ENCODE measurements at regions not wholly inside any gene's neighbourhood (a gene's known extent, or its start where the extent isn't known, plus 50 kb on each side); places are given as distances from the start of the nearest gene placed in this dataset.

GRCh38 chr9:18036422-18037187 lies 437.3 kb upstream of the ADAMTSL1 start:
- Histone ChIP-seq H3K27me3 (ENCODE audit: control insufficient read depth in 3 of 3, insufficient read depth in 3 of 3, low read length in 3 of 3) (no peaks in the 10 kb centered on the region), H3K27ac (ENCODE audit: low read depth in 1 of 3, low read length in 2 of 3) (no peak overlapping the region), H3K9me3 (ENCODE audit: control insufficient read depth in 2 of 2, insufficient read depth in 1 of 2, low read depth in 1 of 2, low read length in 1 of 2) (peaks cover 0 to 7% of the 10 kb centered on the region in 2 donors), H3K4me3 (ENCODE audit: low read depth in 1 of 3, low read length in 3 of 3) (no peak overlapping the region), H3K4me1 (ENCODE audit: control insufficient read depth in 3 of 3, insufficient read depth in 2 of 3, low read depth in 1 of 3, low read length in 2 of 3) (no peaks in the 10 kb centered on the region), H3K36me3 (ENCODE audit: control insufficient read depth in 3 of 3, insufficient read depth in 2 of 3, low read depth in 1 of 3, low read length in 3 of 3) (no peaks in the 10 kb centered on the region)
- FAIRE-seq (no peak), DNase-seq (no peak)
- 17 to 55% (median 31%) methylated on average over 3 of the region's 3 CpGs for WGBS, 3 donors

- Histone ChIP-seq H3K4me1 (ENCODE audit: control insufficient read depth in 3 of 3, insufficient read depth in 2 of 3, low read depth in 1 of 3, low read length in 2 of 3) (no peaks in the 10 kb centered on the region), H3K27ac (ENCODE audit: low read depth in 1 of 3, low read length in 2 of 3) (no peak overlapping the region), H3K27me3 (ENCODE audit: control insufficient read depth in 3 of 3, insufficient read depth in 3 of 3, low read length in 3 of 3) (no peaks in the 10 kb centered on the region), H3K4me3 (ENCODE audit: low read depth in 1 of 3, low read length in 3 of 3) (no peak overlapping the region), H3K36me3 (ENCODE audit: control insufficient read depth in 3 of 3, insufficient read depth in 2 of 3, low read depth in 1 of 3, low read length in 3 of 3) (no peaks in the 10 kb centered on the region), H3K9me3 (ENCODE audit: control insufficient read depth in 2 of 2, insufficient read depth in 1 of 2, low read depth in 1 of 2, low read length in 1 of 2) (no peaks in the 10 kb centered on the region)
- 70 to 80% (median 80%) methylated on average over 6 of the region's 6 CpGs for WGBS, 3 donors
- FAIRE-seq (no peak), DNase-seq (no peak)
These were observed 436.0 kb upstream of the ADAMTSL1 start for GRCh38 chr9:18037981-18038380.

- no peaks in the 10 kb centered on the region for H3K27me3 ChIP-seq (ENCODE audit: control insufficient read depth in 3 of 3, insufficient read depth in 3 of 3, low read length in 3 of 3)
- H3K4me3 ChIP-seq (ENCODE audit: low read depth in 1 of 3, low read length in 3 of 3): no peak overlapping the region
- no peak overlapping the region for H3K27ac ChIP-seq (ENCODE audit: low read depth in 1 of 3, low read length in 2 of 3)
- WGBS, 3 donors: 88 to 96% (median 90%) methylated on average over 2 of the region's 2 CpGs
- no peak for DNase-seq
- H3K9me3 ChIP-seq (ENCODE audit: control insufficient read depth in 2 of 2, insufficient read depth in 1 of 2, low read depth in 1 of 2, low read length in 1 of 2): no peaks in the 10 kb centered on the region
- no peaks in the 10 kb centered on the region for H3K36me3 ChIP-seq (ENCODE audit: control insufficient read depth in 3 of 3, insufficient read depth in 2 of 3, low read depth in 1 of 3, low read length in 3 of 3)
- FAIRE-seq: no peak
- no peaks in the 10 kb centered on the region for H3K4me1 ChIP-seq (ENCODE audit: control insufficient read depth in 3 of 3, insufficient read depth in 2 of 3, low read depth in 1 of 3, low read length in 2 of 3)
These were observed 433.6 kb upstream of the ADAMTSL1 start for GRCh38 chr9:18040327-18040726.

GRCh38 chr9:18043978-18044377 lies 430.0 kb upstream of the ADAMTSL1 start:
- no peak for DNase-seq
- Histone ChIP-seq H3K4me1 (ENCODE audit: control insufficient read depth in 3 of 3, insufficient read depth in 2 of 3, low read depth in 1 of 3, low read length in 2 of 3) (no peaks in the 10 kb centered on the region), H3K27ac (ENCODE audit: low read depth in 1 of 3, low read length in 2 of 3) (no peak overlapping the region), H3K27me3 (ENCODE audit: control insufficient read depth in 3 of 3, insufficient read depth in 3 of 3, low read length in 3 of 3) (no peaks in the 10 kb centered on the region), H3K9me3 (ENCODE audit: control insufficient read depth in 2 of 2, insufficient read depth in 1 of 2, low read depth in 1 of 2, low read length in 1 of 2) (no peaks in the 10 kb centered on the region), H3K4me3 (ENCODE audit: low read depth in 1 of 3, low read length in 3 of 3) (no peak overlapping the region), H3K36me3 (ENCODE audit: control insufficient read depth in 3 of 3, insufficient read depth in 2 of 3, low read depth in 1 of 3, low read length in 3 of 3) (no peaks in the 10 kb centered on the region)
- WGBS, 3 donors: 86 to 97% (median 92%) methylated on average over 1 of the region's 1 CpG
- FAIRE-seq: no peak

GRCh38 chr9:18045326-18045725 lies 428.6 kb upstream of the ADAMTSL1 start:
- no peak overlapping the region for H3K27ac ChIP-seq (ENCODE audit: low read depth in 1 of 3, low read length in 2 of 3)
- no peak for DNase-seq
- H3K4me1 ChIP-seq (ENCODE audit: control insufficient read depth in 3 of 3, insufficient read depth in 2 of 3, low read depth in 1 of 3, low read length in 2 of 3): no peaks in the 10 kb centered on the region
- H3K36me3 ChIP-seq (ENCODE audit: control insufficient read depth in 3 of 3, insufficient read depth in 2 of 3, low read depth in 1 of 3, low read length in 3 of 3): no peaks in the 10 kb centered on the region
- no peaks in the 10 kb centered on the region for H3K27me3 ChIP-seq (ENCODE audit: control insufficient read depth in 3 of 3, insufficient read depth in 3 of 3, low read length in 3 of 3)
- no peak overlapping the region for H3K4me3 ChIP-seq (ENCODE audit: low read depth in 1 of 3, low read length in 3 of 3)
- no peak for FAIRE-seq
- no peaks in the 10 kb centered on the region for H3K9me3 ChIP-seq (ENCODE audit: control insufficient read depth in 2 of 2, insufficient read depth in 1 of 2, low read depth in 1 of 2, low read length in 1 of 2)
- 84 to 100% (median 89%) methylated on average over 1 of the region's 1 CpG for WGBS, 3 donors

- Histone ChIP-seq H3K4me3 (ENCODE audit: low read depth in 1 of 3, low read length in 3 of 3) (no peak overlapping the region), H3K36me3 (ENCODE audit: control insufficient read depth in 3 of 3, insufficient read depth in 2 of 3, low read depth in 1 of 3, low read length in 3 of 3) (no peaks in the 10 kb centered on the region), H3K27me3 (ENCODE audit: control insufficient read depth in 3 of 3, insufficient read depth in 3 of 3, low read length in 3 of 3) (no peaks in the 10 kb centered on the region), H3K4me1 (ENCODE audit: control insufficient read depth in 3 of 3, insufficient read depth in 2 of 3, low read depth in 1 of 3, low read length in 2 of 3) (no peaks in the 10 kb centered on the region), H3K9me3 (ENCODE audit: control insufficient read depth in 2 of 2, insufficient read depth in 1 of 2, low read depth in 1 of 2, low read length in 1 of 2) (no peaks in the 10 kb centered on the region), H3K27ac (ENCODE audit: low read depth in 1 of 3, low read length in 2 of 3) (no peak overlapping the region)
- WGBS, 3 donors: 31 to 83% (median 81%) methylated on average over 1 of the region's 1 CpG
- FAIRE-seq (no peak), DNase-seq (no peak)
These were observed 427.9 kb upstream of the ADAMTSL1 start for GRCh38 chr9:18046068-18046467.

- no peaks in the 10 kb centered on the region for H3K4me1 ChIP-seq (ENCODE audit: control insufficient read depth in 3 of 3, insufficient read depth in 2 of 3, low read depth in 1 of 3, low read length in 2 of 3)
- FAIRE-seq (no peak), DNase-seq (no peak)
- H3K27ac ChIP-seq (ENCODE audit: low read depth in 1 of 3, low read length in 2 of 3): no peak overlapping the region
- no peaks in the 10 kb centered on the region for H3K36me3 ChIP-seq (ENCODE audit: control insufficient read depth in 3 of 3, insufficient read depth in 2 of 3, low read depth in 1 of 3, low read length in 3 of 3)
- H3K9me3 ChIP-seq (ENCODE audit: control insufficient read depth in 2 of 2, insufficient read depth in 1 of 2, low read depth in 1 of 2, low read length in 1 of 2): no peaks in the 10 kb centered on the region
- 70 to 73% (median 73%) methylated on average over 2 of the region's 2 CpGs for WGBS, 3 donors
- no peaks in the 10 kb centered on the region for H3K27me3 ChIP-seq (ENCODE audit: control insufficient read depth in 3 of 3, insufficient read depth in 3 of 3, low read length in 3 of 3)
- H3K4me3 ChIP-seq (ENCODE audit: low read depth in 1 of 3, low read length in 3 of 3): no peak overlapping the region
These were observed 422.3 kb upstream of the ADAMTSL1 start for GRCh38 chr9:18051638-18052037.

GRCh38 chr9:18052060-18052459 lies 421.9 kb upstream of the ADAMTSL1 start:
- H3K27ac ChIP-seq (ENCODE audit: low read depth in 1 of 3, low read length in 2 of 3): no peak overlapping the region
- H3K4me1 ChIP-seq (ENCODE audit: control insufficient read depth in 3 of 3, insufficient read depth in 2 of 3, low read depth in 1 of 3, low read length in 2 of 3): no peaks in the 10 kb centered on the region
- H3K4me3 ChIP-seq (ENCODE audit: low read depth in 1 of 3, low read length in 3 of 3): no peak overlapping the region
- H3K27me3 ChIP-seq (ENCODE audit: control insufficient read depth in 3 of 3, insufficient read depth in 3 of 3, low read length in 3 of 3): no peaks in the 10 kb centered on the region
- no peak for FAIRE-seq
- H3K36me3 ChIP-seq (ENCODE audit: control insufficient read depth in 3 of 3, insufficient read depth in 2 of 3, low read depth in 1 of 3, low read length in 3 of 3): no peaks in the 10 kb centered on the region
- H3K9me3 ChIP-seq (ENCODE audit: control insufficient read depth in 2 of 2, insufficient read depth in 1 of 2, low read depth in 1 of 2, low read length in 1 of 2): no peaks in the 10 kb centered on the region
- DNase-seq: no peak

Measured in small intestine (tissue), 7 donors.